Lower leg skin (tissue), 4 donors: ENCODE measurements at regions not wholly inside any gene's neighbourhood (a gene's known extent, or its start where the extent isn't known, plus 50 kb on each side); places are given as distances from the start of the nearest gene placed in this dataset.

ENCODE experiments used
- DNase-seq, 2 donors: peaks; one replicate each; pipeline ENCODE4 v3.0.0-alpha.2; 2019; ENCODE audit warnings: low spot score in 2 of 2
- H3K4me3 ChIP-seq: fragments of 200-600 bp; sonication (generic); 2 replicates; pipeline ENCODE4 v1.5.1; 2017; ENCODE audit warnings: mild to moderate bottlenecking, low read depth; ENCODE audit not compliant: poor library complexity, severe bottlenecking
- CTCF ChIP-seq, 3 donors: fragments of 450-650 bp; IDR thresholded peaks; one replicate each; pipeline ENCODE4 v1.5.1; 2016; ENCODE audit warnings: antibody characterized with exemption in 3 of 3, mild to moderate bottlenecking in 3 of 3, moderate library complexity in 2 of 3
- POLR2A ChIP-seq, 2 donors: fragments of 450-650 bp; IDR thresholded peaks; one replicate each; pipeline ENCODE4 v1.6.1; 2016 to 2017; ENCODE audit warnings: antibody characterized with exemption in 2 of 2, mild to moderate bottlenecking in 1 of 2, moderate library complexity in 1 of 2
- WGBS, 2 donors: methylation state at CpG; one replicate each; pipeline ENCODE4 v1.1.5; 2018; 5-methylcytosine and 5-hydroxymethylcytosine counted together
- intact Hi-C: fragments of 100-400 bp; cut with DNase I; formaldehyde crosslinking; loops from one replicate; pipeline ENCODE4 v1.15.0; 2023; ENCODE audit warnings: low total_unique reads

- DNase-seq = no peak
- TF ChIP-seq CTCF (IDR thresholded peaks at IDR 0.05) (no peak), POLR2A (IDR thresholded peaks at IDR 0.05) (no peak)
- intact Hi-C loops = no loop called here
- H3K4me3 ChIP-seq = no peak overlapping the region
- 91 to 96% methylated on average over 2 of the region's 2 CpGs for WGBS, 2 donors
Observed at GRCh38 chr6:49327571-49327970, 135.5 kb downstream of the MMUT start.

- intact Hi-C loops = no loop called here
- TF ChIP-seq POLR2A (IDR thresholded peaks at IDR 0.05) = no peak
- no peak for TF ChIP-seq CTCF (IDR thresholded peaks at IDR 0.05)
- DNase-seq = no peak
- no peak overlapping the region for H3K4me3 ChIP-seq
- WGBS, 2 donors = 45 to 54% methylated on average over 1 of the region's 1 CpG
Observed at GRCh38 chr6:49327005-49327404, 136.0 kb downstream of the MMUT start.

- 7 to 9% methylated on average over 2 of the region's 2 CpGs for WGBS, 2 donors
- no peak overlapping the region for H3K4me3 ChIP-seq
- intact Hi-C loops = no loop called here
- no peak for DNase-seq
- no peak for TF ChIP-seq POLR2A (IDR thresholded peaks at IDR 0.05)
- TF ChIP-seq CTCF (IDR thresholded peaks at IDR 0.05) = no peak
Observed at GRCh38 chr6:49326347-49326746, 136.7 kb downstream of the MMUT start.

- TF ChIP-seq CTCF (IDR thresholded peaks at IDR 0.05) = no peak
- no peak for TF ChIP-seq POLR2A (IDR thresholded peaks at IDR 0.05)
- intact Hi-C loops = no loop called here
- H3K4me3 ChIP-seq = no peak overlapping the region
- no peak for DNase-seq
- WGBS, 2 donors = 71% methylated on average over 1 of the region's 1 CpG
Observed at GRCh38 chr6:49325891-49326290, 137.2 kb downstream of the MMUT start.

- TF ChIP-seq POLR2A (IDR thresholded peaks at IDR 0.05) = no peak
- TF ChIP-seq CTCF (IDR thresholded peaks at IDR 0.05) = no peak
- WGBS, 2 donors = 70 to 77% methylated on average over 1 of the region's 1 CpG
- intact Hi-C loops = no loop called here
- DNase-seq = no peak
- H3K4me3 ChIP-seq = no peak overlapping the region
Observed at GRCh38 chr6:49322861-49323260, 140.2 kb downstream of the MMUT start.

GRCh38 chr6:49321561-49322072 lies 141.4 kb downstream of the MMUT start:
- TF ChIP-seq POLR2A (IDR thresholded peaks at IDR 0.05) (no peak), CTCF (IDR thresholded peaks at IDR 0.05) (no peak)
- no peak overlapping the region for H3K4me3 ChIP-seq
- 79% methylated on average over 2 of the region's 2 CpGs for WGBS, 2 donors
- DNase-seq = no peak
- intact Hi-C loops = no loop called here
